ENCODE measurements at regions not wholly inside any gene's neighbourhood (a gene's known extent, or its start where the extent isn't known, plus 50 kb on each side); places are given as distances from the start of the nearest gene placed in this dataset.
"Not testable (repeated sequence)": the region's sequence is repeated elsewhere in the genome, so short reads cannot be mapped to it uniquely, and the experiment has no call there.

- DNase-seq = no peak
Observed at GRCh38 chr6:49370518-49370917, 92.5 kb downstream of the MMUT start.

DNA sequence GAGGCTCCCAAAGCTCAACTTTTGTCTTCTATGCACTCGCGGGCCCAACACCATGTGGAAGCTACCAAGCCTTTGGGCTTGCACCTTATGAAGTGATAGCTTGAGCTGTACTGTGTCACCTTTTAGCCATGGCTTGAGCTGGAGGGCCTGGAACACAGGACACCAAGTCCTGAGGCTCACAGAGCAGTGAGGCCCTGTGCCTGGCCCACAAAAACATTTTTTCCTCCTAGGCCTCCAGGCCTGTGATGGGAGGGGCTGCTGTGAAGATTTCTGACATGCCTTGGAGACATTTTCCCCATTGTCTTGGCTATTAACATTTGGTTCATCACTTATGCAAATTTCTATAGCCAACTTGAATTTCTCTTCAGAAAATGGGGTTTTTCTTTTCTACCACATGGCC, 96.5 kb downstream of the MMUT start:
- DNase-seq = no peak

GRCh38 chr6:49348561-49348960, 114.5 kb downstream of the MMUT start:
- no peak for DNase-seq

DNA sequence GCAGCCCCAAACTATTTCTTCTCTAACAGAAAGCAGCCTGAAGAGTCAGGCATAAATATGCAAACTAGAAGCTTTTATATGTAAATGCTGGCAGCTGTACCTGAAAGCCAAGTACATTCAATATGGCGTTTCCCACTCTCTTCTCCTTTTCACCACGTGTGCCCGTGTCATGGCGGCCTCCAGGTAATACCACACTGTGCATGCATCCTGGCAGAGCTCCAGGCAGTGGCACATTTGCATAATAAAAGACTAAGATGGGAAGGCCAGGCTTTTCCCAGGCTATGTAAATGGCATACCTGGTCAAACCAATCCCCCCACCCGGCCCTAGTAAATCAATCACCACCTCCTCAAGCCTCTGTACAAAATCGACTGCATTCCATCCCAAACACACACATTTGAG, 120.6 kb downstream of the MMUT start:
- DNase-seq = no peak

DNA sequence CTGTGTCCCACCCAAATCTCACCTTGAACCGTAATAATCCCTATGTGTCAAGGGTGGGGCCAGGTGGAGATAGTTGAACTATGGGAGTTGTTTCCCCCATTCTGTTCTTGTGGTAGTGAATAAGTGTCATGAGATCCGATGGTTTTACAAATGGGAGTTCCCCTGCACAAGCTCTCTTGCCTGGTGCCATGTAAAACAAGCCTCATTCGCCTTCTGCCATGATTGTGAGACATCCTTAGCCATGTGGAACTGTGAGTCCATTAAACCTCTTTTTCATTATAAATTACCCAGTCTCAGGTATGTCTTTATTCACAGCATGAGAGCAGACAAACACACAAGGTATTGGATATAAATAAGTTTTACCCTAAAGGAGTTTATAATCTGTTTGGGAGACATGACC, 121.2 kb downstream of the MMUT start:
- DNase-seq = no peak

DNA sequence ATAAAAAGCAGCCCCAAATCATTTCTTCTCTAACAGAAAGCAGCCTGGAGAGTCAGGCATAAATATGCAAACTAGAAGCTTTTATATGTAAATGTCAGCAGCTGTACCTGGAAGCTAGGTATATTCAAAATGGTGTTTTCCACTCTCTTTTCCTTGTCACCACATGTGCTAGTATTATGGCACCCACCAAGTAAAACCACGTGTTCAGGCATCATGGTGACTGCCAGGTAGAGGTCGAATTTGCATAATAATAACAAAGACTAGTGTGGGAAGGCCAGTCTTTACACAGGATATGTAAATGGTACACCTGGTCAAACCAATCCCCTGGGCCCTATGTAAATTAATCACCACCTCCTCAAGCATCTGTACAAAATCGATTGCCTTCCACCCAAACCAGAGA, 124.0 kb downstream of the MMUT start:
- DNase-seq = no peak

GRCh38 chr6:49336514-49337131, 126.4 kb downstream of the MMUT start:
- DNase-seq = no peak

GRCh38 chr6:49333345-49334125, 129.5 kb downstream of the MMUT start:
- DNase-seq = no peak

GRCh38 chr6:49332781-49333180, 130.3 kb downstream of the MMUT start:
- DNase-seq = no peak

- DNase-seq = no peak
Observed at GRCh38 chr6:49329186-49329585, 133.9 kb downstream of the MMUT start.

- DNase-seq = no peak
Observed at GRCh38 chr6:49328051-49328744, 134.9 kb downstream of the MMUT start.

- no peak for DNase-seq
Observed at GRCh38 chr6:49327571-49327970, 135.5 kb downstream of the MMUT start.

DNA sequence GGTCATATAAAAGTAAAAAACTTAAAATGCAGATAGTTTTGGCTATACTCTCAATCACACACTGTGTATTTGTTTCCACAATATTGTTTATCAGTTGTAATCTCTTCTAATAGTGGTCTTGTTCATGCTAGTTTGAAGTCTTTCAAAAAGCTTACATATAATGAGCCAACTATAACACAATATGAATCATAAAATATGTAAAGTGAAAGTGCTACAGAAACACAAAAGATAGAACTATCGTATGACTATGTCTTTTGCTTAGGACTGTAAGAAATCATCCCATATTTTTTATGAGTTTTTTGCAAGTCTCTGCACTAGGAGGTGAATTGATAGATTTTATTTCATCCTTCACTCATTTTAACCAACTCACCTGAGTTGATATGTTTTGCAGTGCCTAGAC, 136.0 kb downstream of the MMUT start:
- DNase-seq = no peak

- no peak for DNase-seq
Observed at GRCh38 chr6:49326347-49326746, 136.7 kb downstream of the MMUT start.

GRCh38 chr6:49325891-49326290, 137.2 kb downstream of the MMUT start:
- DNase-seq = no peak

- no peak for DNase-seq
Observed at GRCh38 chr6:49322861-49323260, 140.2 kb downstream of the MMUT start.

DNA sequence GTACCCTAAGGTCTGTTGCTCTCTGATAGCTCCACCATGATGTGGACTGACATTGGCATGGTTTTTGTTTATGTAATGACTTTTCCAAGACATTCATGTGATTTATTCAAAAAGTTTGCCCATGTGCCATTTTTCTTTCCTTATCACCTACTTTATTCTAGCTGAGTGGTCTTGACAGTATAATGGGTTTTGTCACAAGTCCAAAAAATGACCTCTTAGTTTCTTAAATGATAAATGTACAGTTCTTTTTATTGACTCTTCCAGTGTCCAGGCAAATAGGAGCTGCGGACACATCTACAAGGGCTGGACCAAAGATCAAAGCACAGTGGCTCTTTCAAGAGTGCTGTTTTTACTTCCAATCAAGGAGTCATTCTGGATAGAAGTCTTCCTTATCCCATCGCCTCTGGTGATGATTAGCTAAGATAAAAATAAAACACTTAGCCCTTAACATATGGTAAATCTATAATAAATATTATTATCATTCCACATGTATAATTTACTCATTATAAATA, 141.4 kb downstream of the MMUT start:
- DNase-seq = no peak

GRCh38 chr6:49305010-49305409, 158.0 kb downstream of the MMUT start:
- no peak for DNase-seq

GRCh38 chr6:49304393-49304792, 158.7 kb downstream of the MMUT start:
- DNase-seq = not testable (repeated sequence)

GRCh38 chr6:49300911-49301310, 162.1 kb downstream of the MMUT start:
- no peak for DNase-seq

- DNase-seq = no peak
Observed at GRCh38 chr6:49300443-49300842, 162.6 kb downstream of the MMUT start.

- no peak for DNase-seq
Observed at GRCh38 chr6:49299279-49299678, 163.8 kb downstream of the MMUT start.

DNA sequence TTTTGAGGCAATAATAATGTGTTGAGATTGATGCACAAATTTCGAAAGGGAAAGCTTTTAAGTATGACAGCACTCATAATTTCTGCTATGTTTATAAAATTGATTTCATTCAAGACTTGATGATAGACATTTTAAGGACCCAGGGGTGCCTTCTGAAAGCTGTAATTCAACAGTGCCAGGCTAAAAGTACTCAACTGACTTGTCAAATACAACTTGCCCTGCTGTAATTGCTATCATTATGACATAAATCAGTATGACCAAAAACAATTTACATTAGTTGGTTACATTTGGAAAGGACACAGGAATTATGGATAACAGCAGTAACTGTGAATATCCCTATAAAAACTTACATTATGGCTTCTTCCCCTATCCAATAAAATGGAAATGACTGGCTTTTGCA, 178.9 kb downstream of the MMUT start:
- no peak for DNase-seq
